ENCODE measurements at regions not wholly inside any gene's neighbourhood (a gene's known extent, or its start where the extent isn't known, plus 50 kb on each side); places are given as distances from the start of the nearest gene placed in this dataset.

GRCh38 chr5:17929171-17929570, 294.9 kb downstream of the TAF11L14 start (continued):
- TF ChIP-seq ZNF408 (CRISPR knock-in tag; IDR thresholded peaks at IDR 0.05; ENCODE audit: low read depth): no peak

GRCh38 chr5:17930346-17930745, 296.1 kb downstream of the TAF11L14 start:
- BruUV-seq (replicated peaks): no TSS peak
- no peaks in the 10 kb centered on the region for H4K20me1 ChIP-seq (replicated peaks; ENCODE audit: control insufficient read depth, insufficient read depth, low read length)
- TF ChIP-seq GTF2F1 (IDR thresholded peaks at IDR 0.05; ENCODE audit: low read depth, low read length) (no peak), E2F4 (CRISPR knock-in tag; IDR thresholded peaks at IDR 0.05; ENCODE audit: low read depth) (no peak), XRCC4 (IDR thresholded peaks at IDR 0.05; ENCODE audit: extremely low read depth, insufficient read depth, insufficient read length) (no peak), ID3 (CRISPR knock-in tag; IDR thresholded peaks at IDR 0.05) (no peak), ID3 (tag; IDR thresholded peaks at IDR 0.05) (no peak), ZNF57 (CRISPR knock-in tag; IDR thresholded peaks at IDR 0.05) (no peak), MEF2A (IDR thresholded peaks at IDR 0.05; ENCODE audit: control insufficient read depth, low read depth, low read length) (no peak), SMARCB1 (IDR thresholded peaks at IDR 0.05; ENCODE audit: insufficient read length, low read depth) (no peak), CBX5 (IDR thresholded peaks at IDR 0.05; ENCODE audit: borderline replicate concordance, low read depth) (no peak), CBFA2T2 (conservative IDR thresholded peaks at IDR 0.05) (no peak), E4F1 (CRISPR knock-in tag; IDR thresholded peaks at IDR 0.05; ENCODE audit: borderline replicate concordance) (no peak), FOXO4 (CRISPR knock-in tag; IDR thresholded peaks at IDR 0.05) (no peak), U2AF1 (optimal IDR thresholded peaks at IDR 0.05; ENCODE audit: low read depth, low read length) (no peak), NCOR1 (IDR thresholded peaks at IDR 0.05) (no peak), KDM4B (IDR thresholded peaks at IDR 0.05; ENCODE audit: borderline replicate concordance in 2 of 2, low read depth in 1 of 2) (no peak)

More at GRCh38 chr5:17930346-17930745, 296.1 kb downstream of the TAF11L14 start:
- H2AFZ ChIP-seq (ENCODE audit: low read depth, low read length): no peak overlapping the region
- ATAC-seq (no peak), FAIRE-seq (no peak), DNase-seq (ENCODE audit: extremely low read depth in 1 of 4, low spot score in 3 of 4) (no peak)
- intact Hi-C loops (cut with micrococcal nuclease) (no loop called here), in situ Hi-C loops (cut with MboI) (no loop called here)
- H3K36me3 ChIP-seq (ENCODE audit: control insufficient read depth, insufficient read depth, low read length): no peaks in the 10 kb centered on the region
- CTCF ChIA-PET (ENCODE audit: low intra/inter-chr PET ratio): no interaction called here
- H3K79me2 ChIP-seq (ENCODE audit: control insufficient read depth, insufficient read depth, low read length): no peaks in the 10 kb centered on the region
- H3K27me3 ChIP-seq (ENCODE audit: control insufficient read depth in 2 of 2, insufficient read depth in 2 of 2, low read length in 2 of 2): no peaks in the 10 kb centered on the region
- no peak overlapping the region for H3K4me3 ChIP-seq
- no peaks in the 10 kb centered on the region for H3K4me1 ChIP-seq (replicated peaks in 1 of 2; ENCODE audit: control insufficient read depth in 2 of 2, insufficient read depth in 2 of 2, low read length in 2 of 2)
- H3K9me3 ChIP-seq (replicated peaks; ENCODE audit: control insufficient read depth, insufficient read depth, low read depth, low read length): peaks cover 2% of the 10 kb centered on the region; the same call in 1 of the 2 replicates
- H3K9ac ChIP-seq (ENCODE audit: insufficient read depth in 1 of 2, low read depth in 2 of 2, low read length in 2 of 2): no peak overlapping the region
- H3K9me1 ChIP-seq (ENCODE audit: control insufficient read depth, insufficient read depth, low read length): no peaks in the 10 kb centered on the region
- POLR2A ChIA-PET: no interaction called here
- no peak overlapping the region for H3K27ac ChIP-seq (ENCODE audit: extremely low read depth, low read depth, low read length)
- no peak overlapping the region for H3K4me2 ChIP-seq (ENCODE audit: insufficient read depth, low read length)
